Hematopoietic multipotent progenitor cell treated with erythropoietin and hydrocortisone succinate and interleukin-3 and kit ligand, for 8 days (in vitro differentiated cells): ENCODE measurements at regions not wholly inside any gene's neighbourhood (a gene's known extent, or its start where the extent isn't known, plus 50 kb on each side); places are given as distances from the start of the nearest gene placed in this dataset.
"Not testable (repeated sequence)": the region's sequence is repeated elsewhere in the genome, so short reads cannot be mapped to it uniquely, and the experiment has no call there.

ENCODE experiments used
- DNase-seq: peaks from one replicate; pipeline ENCODE4 v3.0.0-alpha.2; 2015

DNA sequence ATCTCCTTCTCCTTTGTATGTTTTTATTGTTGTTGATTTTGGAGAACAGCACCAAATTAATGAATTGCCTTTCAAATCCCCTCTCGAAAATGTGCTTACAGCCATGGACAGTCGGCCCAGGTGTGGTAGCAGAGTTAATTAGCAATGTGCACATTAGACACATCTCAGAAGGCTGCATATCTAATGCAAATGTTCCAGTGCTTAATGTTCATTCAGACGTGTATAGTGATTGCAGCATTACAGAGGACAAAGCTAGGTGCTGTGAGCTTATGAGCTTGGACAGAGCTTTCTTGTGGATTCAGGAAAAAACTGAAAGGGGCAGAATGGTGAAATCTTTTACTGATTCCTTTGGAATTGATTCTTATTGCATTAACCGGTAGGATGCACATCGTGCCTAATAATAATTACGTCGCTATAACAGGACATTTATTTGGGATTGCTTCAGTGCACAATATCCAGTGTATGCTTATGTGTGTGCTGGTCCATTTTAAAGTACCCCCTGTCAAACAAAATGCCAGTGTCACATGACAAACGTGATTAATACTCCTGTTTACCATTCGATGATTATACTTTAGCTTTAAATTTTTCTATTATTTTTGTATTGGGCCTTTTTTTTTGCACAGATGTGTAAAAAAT, 552.9 kb upstream of the EPHA5 start:
- DNase-seq, result no peak

DNA sequence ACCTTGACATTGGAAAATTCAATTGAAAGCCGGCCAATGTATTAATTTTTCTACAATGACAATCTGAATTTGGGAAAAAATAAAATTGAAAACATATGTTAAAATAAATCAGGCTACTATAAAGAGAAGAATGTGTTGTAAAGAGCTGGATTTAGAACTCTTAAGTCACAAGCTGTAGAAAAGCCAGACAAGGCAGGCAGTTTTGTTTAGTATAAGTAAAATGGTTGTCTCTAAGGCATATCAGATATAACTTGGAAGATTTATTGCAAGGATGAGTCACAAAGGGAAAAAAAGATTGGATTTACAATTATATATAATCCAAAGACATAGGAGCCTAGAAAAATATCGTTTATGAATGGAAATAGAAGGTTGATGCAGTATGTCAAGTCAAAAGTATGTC, 549.1 kb upstream of the EPHA5 start:
- DNase-seq, result no peak

DNA sequence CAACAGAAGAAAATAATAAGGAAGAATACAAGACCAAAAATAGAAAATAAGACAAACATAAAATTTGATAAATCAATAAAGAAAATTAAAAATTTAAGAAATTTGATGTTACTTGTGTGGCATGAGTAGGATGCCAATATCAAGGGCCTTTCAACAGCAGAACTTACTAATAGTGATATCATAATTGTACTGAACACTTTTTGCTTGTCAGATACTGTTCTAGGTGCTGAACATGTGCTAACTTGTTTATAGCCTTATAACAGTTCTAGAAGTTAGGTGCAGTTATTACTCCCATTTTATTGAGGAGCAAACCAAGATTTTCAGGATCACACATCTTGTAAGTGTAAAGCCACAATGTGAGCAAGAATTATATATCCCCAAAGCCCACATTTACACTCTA, 546.0 kb upstream of the EPHA5 start:
- DNase-seq, result no peak

DNA sequence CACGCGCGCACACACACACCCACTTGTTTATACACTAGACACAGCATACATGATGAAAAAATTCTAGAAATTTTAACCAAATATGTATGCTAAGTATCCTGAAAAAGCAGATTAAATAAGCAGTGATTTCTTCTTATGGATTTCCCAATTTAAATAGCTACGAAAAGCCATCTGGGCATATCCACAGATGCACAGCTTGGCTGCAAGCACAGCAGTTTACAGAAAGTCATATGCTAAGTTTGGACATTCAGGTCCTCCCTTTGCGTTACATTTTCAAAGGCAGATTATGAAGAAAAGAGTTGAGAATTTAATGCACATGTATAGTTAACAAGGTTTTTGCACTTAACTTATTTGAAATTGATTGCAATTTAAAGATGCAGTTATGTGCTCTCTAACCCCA, 542.2 kb upstream of the EPHA5 start:
- DNase-seq, result no peak

DNA sequence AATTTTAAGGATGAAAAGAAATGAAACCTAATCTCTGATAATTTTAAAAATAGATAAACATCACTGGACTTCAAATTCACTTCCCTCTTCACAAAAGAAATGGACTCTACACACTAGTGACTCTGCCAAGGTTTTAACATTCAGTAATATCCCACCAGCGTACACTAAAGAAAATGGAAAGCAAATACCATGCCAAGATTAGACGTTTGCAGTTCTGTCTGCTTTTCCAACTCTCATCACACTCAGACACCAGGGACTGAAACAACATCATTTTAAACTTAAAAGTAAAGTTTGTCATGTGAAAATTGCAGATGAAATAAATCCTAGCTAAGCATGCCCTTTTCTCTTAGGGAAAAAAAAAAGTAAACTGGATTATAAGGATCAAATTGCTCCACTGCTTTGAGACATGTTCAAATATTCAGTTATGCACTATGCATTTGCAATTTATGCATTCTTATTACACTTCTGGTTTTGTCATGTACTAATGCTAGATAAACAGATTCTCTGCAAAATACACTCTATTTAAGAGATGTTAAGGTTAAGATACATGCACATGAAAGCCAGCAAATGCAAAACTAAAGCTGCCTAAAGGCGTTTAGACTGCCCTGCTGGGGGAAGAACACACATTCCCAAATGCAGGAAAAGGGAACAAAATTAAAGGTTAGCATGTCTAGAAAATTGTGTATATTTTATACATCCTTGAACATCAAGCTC, 534.4 kb upstream of the EPHA5 start:
- DNase-seq, result no peak

DNA sequence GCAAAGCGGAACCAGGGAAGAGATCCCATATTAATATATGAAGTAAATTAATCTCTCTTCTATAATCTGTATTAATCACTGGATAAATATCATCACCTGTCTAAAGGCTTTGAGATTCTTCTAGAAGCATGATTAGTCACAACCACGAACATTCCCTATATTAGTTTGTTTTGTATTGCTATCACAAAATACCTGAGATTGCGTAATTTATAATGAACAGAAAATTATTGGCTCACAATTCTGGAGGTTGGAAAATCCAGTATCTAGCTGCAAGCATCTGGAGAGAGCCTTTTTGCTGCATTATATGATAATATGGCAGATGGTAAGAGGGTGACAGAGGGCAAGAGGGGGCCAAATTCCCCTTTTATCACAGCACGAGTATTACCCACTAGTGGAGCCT, 532.6 kb upstream of the EPHA5 start:
- DNase-seq, result no peak

DNA sequence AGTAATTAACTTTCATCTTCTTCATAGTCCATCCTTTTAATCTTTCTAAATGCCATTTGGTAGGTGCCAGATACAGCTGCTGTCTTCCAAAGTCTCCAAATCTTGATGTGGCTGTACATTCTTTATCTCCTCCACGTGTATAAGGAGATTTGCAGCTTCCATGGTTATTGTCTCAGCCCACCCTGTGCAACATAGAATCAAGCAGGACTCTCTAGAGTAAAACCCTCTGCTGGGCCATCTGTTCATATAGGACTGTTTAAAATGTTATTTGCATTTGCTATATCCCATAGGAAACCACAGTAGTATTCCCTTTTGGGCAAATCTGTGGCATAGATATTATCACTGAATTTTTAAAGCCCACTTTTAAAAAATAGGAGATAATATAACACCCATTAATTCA, 527.2 kb upstream of the EPHA5 start:
- no peak for DNase-seq

DNA sequence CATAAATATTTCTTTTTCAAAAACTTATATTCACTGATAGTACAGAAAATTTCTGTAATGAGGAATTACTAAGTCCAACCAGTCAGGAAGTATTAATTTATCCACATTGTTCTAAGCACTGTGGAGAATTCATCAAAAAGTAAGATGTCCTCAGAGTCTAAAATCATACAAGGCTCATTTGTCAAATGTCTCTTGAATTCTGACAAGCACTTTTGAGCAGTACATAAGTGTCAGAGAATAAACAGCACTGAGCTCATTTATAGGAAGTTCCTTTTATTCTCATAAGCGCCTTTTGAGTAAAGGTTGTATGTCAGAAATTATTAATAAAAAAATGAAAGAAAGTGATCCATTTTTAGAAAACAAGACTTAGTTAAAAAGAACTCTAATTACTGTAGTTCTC, 523.2 kb upstream of the EPHA5 start:
- no peak for DNase-seq

DNA sequence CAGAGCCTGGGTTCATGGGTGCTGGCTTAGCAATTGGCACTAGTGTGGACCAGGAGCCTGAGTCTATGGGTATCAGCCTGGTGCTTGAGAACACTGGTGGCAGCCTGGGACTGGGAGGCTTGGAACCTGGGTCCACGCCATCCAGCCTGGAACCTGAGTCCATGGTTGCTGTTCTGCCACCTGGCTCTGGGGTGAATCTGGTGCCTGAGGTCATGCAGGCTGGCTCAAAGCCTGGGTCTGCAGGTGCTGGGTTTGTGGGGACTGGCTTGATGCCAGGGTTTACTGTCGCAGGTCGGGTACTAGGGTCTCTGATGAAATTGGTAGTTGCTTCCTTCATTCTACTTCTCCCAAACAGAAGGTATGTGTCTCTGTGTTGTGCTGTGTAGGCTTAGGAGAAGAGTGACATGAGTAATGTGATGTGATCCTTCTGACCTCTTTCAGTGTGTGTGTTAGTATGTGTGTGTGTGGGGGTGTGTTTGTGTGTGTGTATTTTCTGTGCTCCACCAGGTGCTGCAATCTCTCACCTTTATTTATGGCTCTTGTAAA, 517.0 kb upstream of the EPHA5 start:
- no peak for DNase-seq

DNA sequence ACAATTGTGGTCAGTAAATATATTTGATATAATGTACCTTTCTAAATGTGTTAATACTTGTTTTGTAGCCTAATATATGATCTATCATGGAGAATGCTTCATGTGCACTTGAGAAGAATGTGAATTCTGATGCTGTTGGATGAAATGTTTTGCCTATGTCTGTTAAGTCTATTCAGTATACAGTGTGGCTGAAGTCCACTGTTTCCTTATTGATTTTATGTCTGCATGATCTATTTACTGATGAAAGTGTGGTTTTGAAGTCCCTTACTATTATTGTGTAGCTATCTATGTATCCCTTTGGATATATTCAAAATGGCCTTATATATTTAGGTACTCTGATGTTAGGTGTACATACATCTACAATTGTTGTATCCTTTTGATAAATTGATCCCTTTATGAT, 515.8 kb upstream of the EPHA5 start:
- no peak for DNase-seq

DNA sequence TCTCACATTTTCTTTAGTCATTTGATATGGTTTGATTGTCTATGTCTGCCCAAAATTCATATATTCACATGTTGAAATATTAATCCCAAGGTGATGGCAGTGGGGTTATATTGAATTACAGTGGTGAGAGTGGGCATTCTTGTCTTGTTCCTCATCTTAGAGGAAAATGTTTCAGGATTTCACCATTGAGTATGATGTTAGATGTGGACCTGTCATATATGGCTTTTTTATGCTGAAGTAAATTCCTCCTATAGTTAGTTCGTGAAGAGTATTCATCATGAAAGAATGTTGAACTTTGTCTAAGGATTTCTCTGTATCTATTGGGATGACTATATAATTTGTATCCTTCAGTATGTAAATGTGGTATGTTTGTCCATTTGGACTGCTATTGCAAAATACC, 512.3 kb upstream of the EPHA5 start:
- DNase-seq, result no peak

DNA sequence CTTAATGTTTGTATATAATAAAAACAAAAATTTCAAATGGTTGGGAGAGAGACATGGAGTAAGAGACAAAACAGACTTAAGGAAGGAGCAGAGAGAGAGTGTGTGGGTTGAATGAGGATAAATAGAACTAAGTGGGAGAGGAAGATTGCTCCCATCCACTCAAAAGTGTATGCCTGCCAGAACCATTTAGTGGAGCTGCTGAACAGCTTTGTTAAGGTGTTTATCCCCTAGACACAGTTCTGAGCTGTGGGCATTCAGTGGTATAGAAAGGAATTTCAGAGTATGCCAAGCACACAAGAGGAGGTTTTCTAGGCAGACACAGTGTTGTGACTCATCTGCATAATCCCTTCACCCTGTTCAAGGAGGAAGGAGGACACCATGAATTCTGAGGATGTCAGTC, 508.6 kb upstream of the EPHA5 start:
- no peak for DNase-seq

DNA sequence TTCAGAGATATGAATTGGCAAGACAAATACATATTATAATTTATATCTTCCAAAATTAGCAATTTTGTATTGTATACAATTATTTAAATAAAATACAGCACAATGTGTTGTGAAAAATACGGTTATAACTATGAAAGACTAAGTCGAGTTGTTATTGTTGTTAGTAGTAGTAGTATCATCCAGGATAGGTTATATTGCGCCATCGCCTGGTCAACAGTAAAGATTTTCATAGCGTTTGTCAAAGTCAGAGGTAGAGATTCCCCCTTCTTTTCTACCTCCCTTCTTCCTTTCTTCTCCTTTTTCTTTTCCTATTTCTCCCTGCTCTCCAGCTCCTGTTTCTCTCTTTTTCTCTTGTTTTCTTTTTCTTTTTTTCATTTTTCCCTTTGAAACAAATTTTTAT, 499.1 kb upstream of the EPHA5 start:
- no peak for DNase-seq

DNA sequence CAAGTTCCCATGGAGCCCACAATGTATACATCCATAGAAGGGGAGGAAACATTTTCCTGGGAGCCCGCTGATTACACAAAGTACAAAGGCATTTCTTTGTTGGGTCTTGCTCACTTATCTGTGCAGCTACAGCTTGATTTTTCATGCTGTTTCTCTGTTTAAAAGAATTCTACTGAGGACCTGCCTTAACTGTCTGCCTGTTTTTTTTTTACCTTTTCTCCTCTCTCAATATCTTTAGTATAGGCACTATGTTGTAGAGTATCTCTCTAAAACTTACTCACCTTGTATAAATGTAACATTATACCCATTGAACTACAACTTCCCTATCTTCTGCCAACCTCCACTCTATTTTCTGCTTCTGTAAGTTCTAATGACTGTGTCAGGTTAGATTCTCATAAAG, 494.6 kb upstream of the EPHA5 start:
- DNase-seq, result no peak

DNA sequence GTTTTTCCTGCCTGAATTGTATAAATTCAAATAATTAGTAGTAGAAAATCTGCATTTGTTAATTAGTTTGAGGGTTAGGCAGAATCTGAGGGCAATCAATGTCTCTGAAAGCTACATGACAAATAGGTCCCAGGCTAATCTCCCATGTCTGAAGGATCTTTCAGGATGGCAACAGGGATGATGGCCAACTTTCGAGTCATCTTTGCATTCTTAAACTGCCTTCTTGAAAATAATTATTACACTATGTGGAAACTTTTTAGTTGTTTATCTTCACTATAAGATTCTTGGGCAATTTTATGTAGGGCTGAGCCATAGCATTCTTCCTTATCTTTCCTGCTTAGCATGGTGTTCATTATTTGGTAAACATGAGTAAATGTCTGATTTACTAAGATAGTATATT, 490.3 kb upstream of the EPHA5 start:
- DNase-seq, result no peak

DNA sequence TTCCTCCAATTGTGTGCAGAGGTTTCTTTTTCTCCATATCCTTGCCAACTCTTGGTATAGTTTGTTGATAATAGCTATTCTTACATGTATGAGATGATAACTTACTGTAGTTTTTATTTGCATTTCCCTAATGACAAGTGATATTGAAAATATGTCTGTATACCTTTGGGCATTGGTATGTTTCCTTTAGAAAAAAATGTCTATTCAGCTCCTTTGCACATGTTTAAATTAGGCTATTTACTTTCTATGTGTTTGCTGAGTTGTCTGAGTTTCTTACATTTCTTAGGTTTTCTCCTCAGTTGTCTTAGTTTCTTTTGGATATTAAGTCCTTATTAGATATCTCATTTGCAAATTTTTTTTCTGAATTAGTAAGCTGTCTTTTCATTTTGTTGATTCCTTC, 487.3 kb upstream of the EPHA5 start:
- no peak for DNase-seq

DNA sequence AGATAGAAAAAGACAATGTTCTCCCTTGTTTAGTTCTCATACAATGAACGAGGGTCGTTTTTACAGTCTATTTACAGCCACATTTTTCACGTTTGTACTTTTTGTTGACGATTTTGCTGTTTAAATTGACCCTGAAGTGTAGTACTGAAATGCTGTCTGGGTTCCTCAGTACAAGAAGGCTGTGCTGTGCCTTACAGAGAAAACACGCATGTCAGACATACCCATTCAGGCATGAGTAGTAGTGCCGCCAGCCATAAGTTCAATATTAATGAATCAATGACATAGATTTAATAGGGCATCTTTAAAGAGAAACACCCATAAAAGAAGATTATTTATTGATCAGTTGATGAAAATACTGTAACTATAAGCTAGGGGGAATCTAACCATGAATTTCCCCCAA, 459.8 kb upstream of the EPHA5 start:
- no peak for DNase-seq

DNA sequence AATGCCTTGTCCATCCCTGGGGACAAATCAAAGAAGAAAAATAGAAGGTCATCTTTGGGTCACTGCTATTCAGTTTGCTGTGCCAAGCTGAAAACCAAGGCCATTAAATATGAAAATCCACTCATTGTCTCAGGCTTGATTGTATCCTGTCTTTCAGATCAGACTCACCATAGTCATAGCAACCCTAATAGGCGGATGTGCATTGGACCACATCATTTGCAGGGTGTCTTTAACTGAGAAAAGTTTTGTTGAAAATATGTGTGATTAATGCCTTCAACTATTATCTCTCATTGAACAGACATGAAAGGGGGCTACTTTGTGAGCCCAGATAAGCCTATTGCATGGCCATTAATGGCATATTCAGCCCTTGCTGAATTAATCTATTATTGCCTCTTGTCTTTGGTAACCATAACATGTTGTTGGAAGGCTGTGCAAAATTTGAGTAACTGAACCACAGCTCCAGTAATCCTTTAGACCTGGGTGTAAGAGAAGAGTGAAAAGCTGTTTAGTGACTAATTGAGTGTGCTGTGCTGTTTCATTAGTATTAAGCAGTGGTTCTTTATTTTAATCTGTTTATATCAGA, 453.6 kb upstream of the EPHA5 start:
- DNase-seq, result no peak

DNA sequence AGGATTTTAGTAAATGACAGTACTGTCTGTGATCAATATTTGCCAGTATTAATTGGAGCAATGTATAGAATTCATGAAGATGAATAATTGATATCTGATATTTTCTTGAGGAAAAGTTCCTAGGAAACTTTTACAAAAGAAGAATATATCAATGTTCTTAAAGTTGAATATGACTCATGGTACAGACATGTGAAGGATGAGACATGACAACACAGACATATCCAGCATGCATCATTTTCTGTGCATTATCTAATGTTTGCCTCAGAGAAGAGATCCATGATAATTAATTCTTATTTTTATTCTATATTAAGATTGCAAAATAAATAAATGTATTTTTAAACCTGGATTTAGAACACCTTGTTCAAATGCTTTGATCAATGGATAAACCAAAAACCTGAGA, 452.9 kb upstream of the EPHA5 start:
- DNase-seq, result no peak

DNA sequence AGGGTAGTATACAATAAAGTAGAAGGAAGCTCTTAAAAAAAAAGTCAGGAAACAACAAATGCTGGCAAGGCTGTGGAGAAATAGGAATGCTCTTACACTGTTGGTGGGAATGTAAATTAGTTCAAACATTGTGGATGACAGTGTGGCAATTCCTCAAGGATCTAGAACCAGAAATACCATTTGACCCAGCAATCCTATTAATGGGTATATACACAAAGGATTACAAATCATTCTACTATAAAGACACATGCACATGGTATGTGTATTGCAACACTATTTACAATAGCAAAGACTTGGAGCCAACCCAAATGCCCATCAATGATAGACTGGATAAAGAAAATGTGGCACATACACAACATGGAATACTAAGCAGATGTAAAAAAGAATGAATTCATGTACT, 444.9 kb upstream of the EPHA5 start:
- not testable (repeated sequence) for DNase-seq

DNA sequence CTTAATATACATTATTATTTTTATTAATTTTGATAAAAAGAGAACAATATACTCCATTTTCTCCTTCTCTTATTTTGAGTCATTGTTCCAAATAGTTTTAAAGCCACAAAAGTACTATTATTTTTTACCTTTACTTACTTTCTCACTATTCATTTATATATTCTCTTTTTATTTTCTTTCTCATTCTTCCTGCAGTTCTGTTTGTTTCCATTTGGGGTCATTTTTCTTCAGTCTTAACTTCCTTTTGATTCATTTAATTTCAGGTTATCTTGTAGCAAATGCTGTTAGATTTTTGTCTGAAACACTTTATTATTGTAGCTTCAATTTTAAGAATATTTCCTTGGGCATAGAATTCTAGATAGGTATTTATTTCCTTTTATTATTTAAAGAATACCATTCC, 438.6 kb upstream of the EPHA5 start:
- no peak for DNase-seq

DNA sequence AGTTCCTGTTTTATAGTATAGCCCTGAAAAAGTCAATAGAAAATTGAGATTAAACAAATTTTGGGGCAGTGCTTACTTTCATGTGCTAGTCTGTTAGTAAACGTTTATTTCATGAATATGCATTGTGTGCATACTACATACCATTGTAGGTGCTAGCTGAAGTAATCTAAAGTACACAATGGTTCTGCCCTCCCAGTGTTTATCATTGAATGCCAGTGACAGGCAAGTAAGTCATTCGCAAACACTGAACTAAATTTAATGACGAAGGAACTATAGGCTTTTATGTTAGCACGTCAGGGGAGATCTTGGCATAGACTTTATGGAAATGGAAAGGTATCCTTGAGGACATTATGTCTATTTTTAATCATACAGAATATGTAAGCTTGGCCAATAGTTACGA, 426.9 kb upstream of the EPHA5 start:
- DNase-seq, result no peak

DNA sequence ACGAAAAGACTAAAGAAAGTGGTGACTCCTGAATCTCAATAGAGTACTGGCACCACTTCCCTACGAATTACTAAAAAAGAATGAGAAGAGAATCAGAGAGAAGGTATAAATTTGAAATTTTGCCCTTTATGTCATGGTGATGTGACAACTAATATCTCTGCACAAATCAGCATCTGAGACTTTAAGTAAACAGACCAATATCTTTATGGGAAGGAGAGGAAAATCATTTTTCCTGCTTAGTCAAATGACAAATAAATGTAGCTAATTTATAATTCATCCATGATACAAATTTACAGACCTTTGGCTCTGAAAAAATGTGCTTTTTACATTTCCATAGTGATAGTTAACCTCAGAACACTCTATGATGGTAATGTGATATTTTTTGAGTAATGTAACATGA, 424.8 kb upstream of the EPHA5 start:
- no peak for DNase-seq

DNA sequence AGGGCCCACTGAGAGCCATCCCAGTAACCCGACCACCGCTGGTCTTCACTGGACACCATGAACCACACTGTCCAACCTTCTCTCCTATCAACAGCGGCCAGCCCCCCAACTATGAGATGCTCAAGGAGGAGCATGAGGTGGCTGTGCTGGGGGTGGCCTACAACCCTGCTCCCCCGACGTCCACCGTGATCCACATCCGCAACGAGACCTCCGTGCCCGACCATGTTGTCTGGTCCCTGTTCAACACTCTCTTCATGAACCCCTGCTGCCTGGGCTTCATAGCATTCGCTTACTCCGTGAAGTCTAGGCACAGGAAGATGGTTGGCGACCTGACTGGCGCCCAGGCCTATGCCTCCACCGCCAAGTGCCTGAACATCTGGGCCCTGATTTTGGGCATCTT, 423.8 kb upstream of the EPHA5 start:
- no peak for DNase-seq

DNA sequence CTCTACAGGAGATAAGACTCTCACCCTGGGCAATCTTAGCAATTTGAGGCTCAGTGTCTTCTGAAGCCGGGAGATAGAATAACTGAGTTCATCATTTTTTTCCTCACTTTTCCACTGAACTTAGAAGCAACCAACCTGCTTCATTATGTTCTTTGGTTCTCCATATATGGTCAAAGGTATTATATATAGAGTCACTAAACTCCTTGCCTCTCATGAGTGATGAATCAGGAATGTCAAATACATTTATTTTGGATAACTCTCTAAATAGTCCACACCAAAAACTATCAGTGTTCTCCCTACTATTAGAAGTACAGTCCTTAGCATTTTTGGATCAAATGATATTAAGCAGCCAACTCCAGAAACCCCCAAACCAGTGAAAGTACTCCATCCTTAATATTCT, 421.5 kb upstream of the EPHA5 start:
- DNase-seq, result no peak
